ENCODE measurements at regions not wholly inside any gene's neighbourhood (a gene's known extent, or its start where the extent isn't known, plus 50 kb on each side); places are given as distances from the start of the nearest gene placed in this dataset.

DNA sequence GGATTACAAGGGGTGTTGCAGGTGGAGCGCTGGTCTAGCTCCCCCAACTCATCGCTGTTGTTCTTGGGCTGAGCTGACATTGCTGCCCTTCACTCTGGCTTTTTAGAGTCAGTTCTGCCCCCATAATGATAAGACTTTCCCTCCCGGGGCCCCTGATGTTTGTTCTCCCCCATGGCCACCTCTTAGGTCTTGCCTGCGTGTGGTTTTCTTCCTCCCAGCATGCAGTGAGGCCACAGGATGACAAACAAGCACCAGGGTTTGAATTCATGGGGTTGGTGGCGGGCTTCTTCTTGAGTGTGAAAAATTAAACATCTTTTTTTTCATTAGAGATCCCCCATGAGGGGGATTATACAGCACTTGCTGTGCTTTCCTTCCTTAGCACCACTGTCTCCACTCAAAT, 74.1 kb downstream of the CTAGE1 start:
- TF ChIP-seq, protein P1, sequence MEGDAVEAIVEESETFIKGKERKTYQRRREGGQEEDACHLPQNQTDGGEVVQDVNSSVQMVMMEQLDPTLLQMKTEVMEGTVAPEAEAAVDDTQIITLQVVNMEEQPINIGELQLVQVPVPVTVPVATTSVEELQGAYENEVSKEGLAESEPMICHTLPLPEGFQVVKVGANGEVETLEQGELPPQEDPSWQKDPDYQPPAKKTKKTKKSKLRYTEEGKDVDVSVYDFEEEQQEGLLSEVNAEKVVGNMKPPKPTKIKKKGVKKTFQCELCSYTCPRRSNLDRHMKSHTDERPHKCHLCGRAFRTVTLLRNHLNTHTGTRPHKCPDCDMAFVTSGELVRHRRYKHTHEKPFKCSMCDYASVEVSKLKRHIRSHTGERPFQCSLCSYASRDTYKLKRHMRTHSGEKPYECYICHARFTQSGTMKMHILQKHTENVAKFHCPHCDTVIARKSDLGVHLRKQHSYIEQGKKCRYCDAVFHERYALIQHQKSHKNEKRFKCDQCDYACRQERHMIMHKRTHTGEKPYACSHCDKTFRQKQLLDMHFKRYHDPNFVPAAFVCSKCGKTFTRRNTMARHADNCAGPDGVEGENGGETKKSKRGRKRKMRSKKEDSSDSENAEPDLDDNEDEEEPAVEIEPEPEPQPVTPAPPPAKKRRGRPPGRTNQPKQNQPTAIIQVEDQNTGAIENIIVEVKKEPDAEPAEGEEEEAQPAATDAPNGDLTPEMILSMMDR (IDR thresholded peaks at IDR 0.05): no peak
- no peak for TF ChIP-seq EP300 (IDR thresholded peaks at IDR 0.05)
